Fibroblast of skin of abdomen (primary cell): ENCODE measurements at regions not wholly inside any gene's neighbourhood (a gene's known extent, or its start where the extent isn't known, plus 50 kb on each side); places are given as distances from the start of the nearest gene placed in this dataset.

Source experiments
- DNase-seq: peaks from one replicate; pipeline ENCODE4 v3.0.0-alpha.2; 2013

DNA sequence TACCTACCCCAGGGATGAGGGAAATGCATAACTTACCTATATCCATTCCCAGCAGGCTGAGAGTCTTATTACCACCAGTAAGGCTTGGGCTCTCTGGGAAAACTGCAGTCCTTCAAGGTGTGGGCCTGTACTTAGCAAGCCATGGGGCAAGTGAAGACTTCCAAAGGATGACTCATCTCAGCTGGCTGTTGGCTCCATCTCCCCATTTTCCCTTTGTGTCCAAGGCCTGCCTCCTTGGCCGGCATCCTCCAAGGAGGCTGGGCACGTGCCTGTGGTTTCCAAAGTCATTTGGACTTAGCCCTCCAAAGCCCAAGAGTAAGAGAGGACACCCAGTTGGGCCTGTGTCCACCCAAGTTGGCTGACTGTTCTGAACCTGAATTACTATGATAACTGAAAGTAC lies 89.8 kb downstream of the TMEM100 start:
- DNase-seq = no peak

DNA sequence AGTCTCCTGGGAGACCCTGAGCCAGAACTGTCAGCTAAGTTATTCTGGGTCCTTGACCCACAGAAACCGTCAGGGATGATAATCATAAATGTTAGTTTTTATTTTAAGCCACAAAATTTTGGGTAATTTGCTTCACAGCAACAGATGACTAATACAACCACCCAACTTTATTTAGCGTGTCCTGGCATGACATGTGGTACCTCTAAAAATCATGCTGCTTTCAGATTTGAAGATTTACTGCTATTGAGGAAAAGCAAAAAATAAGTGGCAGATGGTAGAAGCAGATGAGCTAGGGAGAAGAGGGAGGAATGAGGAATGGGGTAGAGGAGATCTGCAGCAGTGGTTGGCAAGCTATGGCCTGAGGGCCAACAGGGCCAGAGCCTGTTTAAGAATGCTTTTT lies 90.4 kb downstream of the TMEM100 start:
- DNase-seq = no peak

DNA sequence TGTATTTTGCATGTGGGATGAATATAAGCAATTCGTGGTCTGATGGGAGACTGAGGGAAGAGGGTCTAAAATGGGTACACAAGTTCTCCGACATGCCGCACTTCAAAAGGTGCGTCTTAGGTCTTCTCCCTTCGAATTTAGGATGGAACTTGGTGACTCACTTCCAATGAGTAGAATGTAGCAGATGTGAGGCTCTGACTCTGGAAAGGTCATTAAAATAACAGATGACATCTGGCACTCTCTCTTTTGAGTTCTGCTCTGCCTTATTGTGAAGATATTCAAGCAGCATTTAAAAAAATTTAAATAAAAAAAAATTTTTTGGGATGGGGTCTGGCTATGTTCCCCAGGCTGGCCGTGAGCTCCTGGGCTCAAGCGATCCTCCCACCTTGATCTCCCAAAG lies 92.7 kb downstream of the TMEM100 start:
- no peak for DNase-seq

DNA sequence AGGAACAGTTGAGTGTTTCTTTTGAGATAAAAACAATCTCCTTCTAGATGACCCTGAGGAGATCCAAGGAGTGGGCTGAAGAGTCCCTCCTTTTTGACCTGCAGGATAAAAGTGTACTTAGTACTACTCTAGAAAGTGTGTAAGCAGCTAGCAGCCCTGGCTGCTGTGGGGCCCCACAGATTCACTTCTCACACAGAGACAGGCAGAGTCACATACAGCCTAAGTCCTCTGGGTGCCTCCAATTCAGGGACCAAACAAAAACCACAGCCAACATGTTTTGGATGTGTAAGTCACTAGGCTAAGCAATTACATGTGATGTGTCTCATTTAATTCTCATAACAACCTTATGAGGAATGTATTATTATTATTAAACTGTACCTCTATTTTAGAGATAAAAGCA lies 97.1 kb downstream of the TMEM100 start:
- DNase-seq = no peak

DNA sequence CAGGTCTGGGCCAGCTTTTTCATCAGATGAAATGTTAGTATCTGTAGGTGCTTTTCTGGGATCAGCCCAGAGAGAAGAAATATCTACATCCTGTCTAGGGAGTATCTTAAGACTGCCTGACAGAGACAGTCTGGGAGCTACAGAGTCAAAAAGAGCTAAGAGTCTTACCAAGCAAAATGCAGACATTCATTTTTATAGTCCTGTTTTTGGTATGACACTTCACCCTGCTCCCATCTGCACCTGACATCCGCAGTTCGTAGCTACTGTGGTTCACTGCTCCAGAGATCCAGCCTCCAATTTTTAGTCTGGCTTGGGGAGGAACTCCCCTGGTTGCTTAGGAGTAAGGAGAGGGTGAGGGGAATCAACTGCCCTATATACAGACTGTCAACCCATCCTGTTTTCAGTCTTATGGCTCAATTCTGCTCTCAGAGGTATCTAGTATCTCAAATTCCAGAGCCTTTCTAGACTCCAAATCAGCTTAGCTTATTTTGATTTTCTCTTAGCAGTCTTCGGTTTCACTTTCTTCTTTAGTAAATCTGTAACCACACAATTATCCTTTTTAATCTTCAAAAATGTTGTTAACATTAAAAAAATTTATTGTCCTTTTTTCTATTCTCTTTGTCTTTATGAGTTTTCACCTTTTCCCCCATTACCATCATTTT lies 97.8 kb downstream of the TMEM100 start:
- no peak for DNase-seq

DNA sequence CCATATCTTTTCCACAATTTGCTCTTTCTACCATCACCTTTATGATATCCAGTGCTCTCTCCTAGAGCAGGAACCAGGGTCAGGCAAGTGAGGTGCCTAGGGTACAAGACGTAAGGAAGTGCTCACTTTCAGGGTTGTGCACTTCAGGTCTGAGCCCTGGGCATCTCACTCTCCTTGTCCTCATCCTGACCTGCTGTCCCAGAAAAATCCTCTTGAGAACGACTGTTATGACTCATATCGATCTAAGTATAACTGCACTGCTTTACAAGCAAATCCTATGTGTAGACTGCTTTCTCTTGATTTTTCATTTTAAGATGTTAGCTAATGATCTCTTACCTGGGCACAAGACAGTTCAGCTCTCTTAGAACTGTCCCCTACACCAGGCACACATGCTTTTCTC lies 100.1 kb downstream of the TMEM100 start:
- DNase-seq = no peak

DNA sequence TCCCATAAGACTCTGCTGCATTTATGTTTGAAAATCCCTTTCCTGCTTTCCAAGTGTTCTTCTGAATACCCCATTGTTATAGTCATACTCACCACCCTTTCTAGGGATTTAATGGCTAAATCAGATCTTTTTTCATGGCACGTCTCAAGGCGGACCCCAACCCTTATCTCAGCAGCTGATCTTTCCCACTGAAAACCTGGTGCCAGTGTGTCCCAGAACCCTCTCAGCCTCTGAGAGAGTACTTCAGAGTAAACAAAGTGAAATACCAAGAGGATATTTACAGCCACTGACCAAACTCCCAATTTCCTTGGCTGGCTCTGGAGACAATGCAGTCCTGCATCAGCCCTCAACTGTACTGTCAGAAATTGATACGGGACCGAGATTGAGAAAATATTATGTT lies 101.7 kb downstream of the TMEM100 start:
- no peak for DNase-seq

DNA sequence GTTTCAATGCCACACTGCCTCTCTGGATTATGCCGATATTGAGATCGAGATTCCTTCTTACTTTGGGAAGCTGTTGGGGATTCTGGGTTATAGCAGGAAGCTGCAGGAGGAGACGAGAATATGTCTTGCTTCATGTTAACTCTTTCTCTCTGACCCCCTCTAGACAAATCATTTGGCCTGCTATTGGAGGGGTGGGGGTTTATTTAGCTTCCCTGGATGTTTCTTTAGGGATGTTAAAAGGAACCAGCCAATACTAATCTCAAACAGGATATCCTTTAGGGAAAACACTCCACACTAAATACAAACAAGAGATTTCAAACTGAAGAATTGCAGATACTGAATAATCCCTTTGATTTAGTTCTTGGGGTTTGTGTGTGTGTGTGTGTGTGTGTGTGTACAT lies 102.6 kb downstream of the TMEM100 start:
- no peak for DNase-seq

DNA sequence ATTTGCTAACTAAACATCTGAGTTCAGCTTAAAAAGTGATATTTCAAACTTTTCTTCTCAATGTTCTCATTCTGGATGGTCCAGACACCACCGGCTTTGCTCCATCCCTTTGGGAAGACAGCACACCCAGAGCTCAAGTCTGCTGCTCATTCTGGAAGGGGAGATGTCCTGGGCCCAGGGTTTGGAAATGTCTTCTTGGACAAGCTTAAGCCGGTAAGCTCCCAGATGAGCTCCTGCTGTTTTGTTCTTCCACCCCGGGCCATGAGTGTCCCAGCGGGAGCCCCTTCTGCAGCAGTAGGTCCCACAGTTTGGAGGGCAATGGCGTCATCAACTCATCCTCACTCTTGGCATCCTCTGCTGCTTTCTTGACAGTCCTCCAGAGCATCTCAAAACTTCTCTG lies 105.2 kb downstream of the TMEM100 start:
- no peak for DNase-seq

DNA sequence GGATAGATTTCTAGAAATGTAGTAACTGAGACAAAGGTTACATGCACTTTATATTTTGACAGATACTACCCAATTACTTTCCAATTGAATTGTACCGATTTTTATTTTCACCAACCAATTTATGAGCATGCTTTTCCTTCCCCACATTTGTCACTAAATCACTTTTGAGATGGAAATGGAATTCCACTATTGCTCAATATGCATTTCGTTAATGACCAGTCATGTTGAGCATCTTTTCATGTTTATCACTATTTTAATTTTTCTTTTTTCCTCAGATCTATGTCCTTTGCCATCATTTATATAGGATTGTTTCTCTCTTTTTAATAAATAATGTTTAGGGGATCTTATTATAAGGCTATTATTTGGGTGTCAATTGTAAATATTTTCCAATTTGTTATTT lies 102.8 kb upstream of the SMIM36 start:
- no peak for DNase-seq

DNA sequence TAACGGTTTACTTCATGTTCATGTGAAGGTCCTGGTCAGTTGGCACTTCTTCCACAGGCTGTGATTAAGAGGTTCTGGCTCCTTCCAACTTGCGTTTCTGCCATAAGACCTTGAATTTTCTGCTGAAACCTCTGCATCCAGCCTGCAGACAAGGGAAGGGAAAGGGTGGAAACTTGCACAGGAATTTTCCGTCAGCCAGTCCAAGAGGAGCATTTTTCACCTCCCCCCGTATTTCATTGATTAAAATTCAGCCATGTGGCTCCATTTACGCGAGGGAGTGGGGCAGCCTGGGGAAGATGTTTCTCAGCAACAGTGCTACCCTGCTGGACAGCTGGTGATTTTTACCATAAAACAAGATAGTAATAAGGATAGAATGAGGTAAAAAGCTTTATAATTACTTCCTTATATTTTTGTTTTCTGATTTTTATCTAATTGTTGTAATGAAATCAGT lies 101.5 kb upstream of the SMIM36 start:
- DNase-seq = peak; percentile 20

DNA sequence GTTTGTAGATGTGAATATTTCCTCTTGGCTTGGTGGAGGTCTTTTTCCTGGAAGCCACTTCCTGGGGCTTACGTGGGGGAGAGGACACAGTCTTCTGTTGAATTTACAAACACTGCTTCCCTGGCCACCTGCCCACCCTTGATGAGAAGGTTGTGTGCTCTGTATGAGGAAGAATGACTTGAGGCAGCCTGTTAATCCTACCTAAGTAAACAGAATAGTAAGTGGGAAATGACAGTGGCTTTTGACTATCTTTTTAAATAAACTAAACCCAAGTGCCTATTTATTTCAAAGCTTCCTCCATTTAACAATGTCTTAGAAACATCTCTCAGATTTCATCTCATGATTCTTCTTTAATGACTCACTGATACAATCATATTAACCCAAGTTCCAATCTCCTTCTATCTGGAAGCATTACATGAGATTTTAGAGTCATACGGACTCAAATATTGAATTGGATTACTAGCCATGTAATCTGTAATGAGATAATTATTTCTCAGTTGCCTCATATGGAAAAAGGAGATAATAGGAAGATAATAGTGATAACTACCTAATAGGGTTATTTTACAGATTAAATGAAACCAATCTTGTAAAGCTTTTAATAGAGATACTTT lies 96.6 kb upstream of the SMIM36 start:
- peak; percentile 35 for DNase-seq

DNA sequence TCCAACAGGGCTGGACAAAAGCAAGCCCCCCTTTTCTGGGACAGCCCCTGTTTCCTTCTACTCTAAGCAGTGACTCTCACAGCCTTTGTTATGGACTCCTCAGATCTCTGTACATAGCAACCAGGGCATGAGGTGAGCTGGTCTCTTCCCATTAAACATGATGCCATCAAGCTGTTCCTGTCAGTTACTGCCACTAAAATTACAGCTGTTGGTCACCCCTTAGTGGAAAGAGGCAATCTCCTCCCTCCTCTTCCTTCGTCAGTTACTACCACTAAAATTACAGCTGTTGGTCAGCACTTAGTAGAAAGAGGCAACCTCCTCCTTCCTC lies 95.2 kb upstream of the SMIM36 start:
- DNase-seq = no peak

DNA sequence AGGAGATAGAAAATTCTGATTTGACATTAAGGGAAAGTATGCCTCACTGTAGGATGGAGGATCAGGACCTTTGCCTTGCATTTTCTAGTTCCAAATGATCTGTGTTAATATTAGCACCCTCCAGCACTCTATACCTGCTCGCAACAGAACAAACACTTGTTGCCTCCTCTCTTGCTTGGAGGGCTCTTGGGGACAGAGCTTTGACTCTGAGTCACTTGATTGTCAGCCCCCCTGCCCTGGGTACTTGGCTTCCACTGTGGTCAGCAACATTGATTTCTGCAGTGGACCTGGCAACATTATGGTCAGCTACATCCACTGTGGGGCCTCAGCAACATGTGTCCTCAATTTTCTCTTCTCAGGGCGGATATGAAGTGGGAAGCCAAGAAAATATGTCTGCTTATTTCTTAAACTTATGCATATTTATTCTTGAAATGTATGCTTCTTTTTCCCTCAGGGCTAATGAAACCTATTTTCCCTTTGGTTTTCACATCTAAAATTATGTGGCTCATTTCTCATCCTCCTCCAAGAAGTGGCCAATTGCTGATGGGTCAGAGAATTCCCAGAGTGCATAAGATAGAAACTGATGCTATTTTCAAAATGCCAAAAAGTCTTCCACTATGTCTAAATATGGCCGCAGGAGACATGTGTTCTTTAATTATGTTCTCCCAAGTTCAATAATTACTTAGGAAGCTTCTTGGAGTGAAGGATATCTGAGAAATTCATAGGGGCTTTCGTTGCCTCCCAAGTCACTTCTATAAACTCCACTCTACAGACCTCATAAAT lies 94.6 kb upstream of the SMIM36 start:
- no peak for DNase-seq

DNA sequence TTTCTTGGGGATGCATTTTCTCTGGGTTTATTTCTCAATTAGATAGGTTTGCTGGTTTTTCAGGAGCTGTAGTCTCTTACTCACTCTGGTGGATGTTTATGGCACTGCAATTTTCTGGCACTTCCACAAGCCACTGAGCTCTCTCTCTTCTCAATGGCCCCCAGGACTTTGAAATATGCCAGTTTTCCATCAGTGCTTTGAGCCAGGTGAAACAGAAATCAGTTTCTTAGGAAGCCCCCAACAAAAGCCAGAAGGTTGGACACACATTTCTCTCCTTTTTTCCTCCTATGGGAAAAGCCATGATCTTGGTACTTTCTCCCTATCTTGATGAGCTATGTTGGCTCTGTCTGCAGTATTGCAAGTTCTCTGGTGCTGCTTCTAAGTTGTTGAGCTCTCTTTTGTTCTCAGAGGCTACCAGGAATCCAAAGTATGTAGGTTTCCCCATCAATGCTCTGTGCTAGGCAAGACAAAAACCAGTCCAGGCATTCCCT lies 90.7 kb upstream of the SMIM36 start:
- peak; percentile 60 for DNase-seq

DNA sequence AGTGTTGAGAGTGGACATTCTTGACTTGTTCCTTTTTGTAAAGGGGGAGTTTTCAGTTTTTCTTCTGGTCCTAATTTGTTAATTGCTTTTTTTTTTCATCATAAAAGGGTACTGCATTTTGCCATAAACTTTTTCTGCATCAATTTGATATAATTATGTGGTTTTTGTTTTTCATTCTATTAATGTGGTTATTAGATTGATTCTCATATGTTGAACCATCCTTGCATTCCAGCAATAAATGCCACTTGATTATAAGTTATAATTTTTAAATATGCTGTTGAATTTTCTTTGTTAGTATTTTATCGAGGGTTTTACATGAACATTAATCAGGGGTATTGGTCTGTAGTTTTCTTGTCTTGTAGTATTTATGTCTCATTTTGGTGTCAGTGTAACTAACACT lies 87.2 kb upstream of the SMIM36 start:
- DNase-seq = no peak

DNA sequence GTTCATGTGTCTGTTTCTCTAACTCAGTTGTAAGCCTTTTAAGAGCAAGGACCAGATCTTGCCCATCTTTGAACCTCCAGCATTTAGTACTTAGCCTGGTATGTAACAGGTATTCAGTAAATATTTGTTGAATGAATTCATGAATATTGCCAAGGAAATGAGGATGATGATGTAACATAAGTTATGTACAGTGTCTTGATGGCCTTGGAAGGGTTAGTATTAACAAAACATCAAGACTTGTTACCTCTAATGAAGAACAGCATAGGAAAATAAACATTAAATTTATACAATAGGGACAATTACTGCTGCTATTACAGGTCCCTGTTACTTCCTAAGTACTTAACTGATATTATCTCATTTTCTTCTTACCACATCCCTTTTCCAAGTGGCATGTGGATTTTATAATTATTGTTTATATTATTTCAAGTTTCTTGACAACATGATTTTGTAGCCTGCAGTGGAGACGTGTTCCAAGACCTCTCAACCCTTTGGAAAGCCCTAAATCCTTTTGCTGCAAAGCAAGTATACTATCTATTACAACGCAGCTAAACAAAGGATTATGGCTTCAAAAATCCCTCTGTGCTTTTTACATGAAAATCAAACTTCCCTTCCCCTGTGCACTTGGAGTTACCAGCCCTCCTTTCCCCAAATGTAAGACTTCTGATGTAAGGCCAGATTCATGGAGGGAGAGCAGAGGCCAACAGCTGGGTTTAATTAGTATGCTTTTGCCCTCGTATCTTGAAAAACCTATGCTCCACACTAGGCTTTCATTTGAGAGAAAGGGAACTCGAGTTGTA lies 77.4 kb upstream of the SMIM36 start:
- peak; percentile 59 for DNase-seq

DNA sequence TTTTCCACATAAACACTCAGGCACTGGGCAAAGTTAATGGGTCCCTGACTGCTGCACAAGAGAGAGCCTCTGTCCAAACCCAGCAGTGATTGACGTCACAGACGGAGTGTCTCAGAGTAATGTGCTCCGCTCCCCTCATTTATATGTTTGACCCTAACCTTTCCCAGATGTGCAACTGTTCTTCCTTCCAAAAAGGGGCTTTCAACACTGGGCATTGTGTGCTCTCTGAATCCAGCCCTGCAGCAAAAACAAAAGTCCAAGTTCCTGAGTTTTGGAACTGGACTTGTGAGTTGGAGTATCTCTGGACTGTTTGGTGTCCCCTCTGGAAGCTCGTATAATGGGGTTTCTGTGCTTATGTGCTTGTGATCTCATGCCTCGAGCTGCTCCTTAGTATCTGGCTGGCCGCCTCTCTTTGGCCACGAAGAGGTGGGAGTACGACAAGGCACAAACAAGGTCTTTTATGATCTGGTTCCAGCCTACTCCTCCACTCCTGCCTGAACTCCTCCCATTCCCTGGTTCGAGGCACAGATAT lies 76.4 kb upstream of the SMIM36 start:
- DNase-seq = peak; percentile 45

DNA sequence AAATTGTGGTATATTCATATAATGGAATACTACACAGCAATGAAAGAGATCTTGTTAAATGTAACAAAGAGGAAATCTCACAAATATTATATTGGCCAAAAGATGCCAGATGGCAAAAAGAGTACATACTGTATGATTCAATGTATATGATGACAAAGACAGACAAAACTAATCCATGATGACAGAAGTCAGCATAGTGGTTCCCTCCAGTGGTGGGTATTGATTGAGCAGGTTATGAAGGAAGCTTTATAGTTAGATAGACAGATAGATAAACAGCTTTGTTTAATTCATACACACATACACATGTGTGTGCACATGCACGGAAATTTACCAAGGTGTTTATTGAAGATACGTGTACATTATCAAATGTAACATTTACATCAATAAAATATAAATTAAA lies 74.4 kb upstream of the SMIM36 start:
- DNase-seq = no peak

DNA sequence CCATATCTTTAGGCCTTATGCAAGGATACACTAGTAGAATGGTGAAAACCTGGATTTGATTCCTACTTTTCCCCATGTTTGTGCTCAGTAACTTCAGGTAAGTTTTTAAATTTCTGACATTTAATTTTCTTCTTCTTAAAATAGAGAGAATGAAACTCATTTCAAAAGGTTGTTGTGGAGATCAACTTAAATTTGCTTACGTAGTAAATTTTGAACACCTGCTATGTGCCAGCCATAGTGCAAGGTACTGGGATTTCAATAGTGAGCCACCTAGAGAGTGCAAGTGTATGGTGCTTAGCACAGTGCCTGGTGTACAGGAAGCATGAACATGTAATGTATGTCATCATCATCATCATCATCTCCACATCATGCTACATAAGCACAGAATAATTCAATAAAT lies 73.6 kb upstream of the SMIM36 start:
- DNase-seq = no peak

DNA sequence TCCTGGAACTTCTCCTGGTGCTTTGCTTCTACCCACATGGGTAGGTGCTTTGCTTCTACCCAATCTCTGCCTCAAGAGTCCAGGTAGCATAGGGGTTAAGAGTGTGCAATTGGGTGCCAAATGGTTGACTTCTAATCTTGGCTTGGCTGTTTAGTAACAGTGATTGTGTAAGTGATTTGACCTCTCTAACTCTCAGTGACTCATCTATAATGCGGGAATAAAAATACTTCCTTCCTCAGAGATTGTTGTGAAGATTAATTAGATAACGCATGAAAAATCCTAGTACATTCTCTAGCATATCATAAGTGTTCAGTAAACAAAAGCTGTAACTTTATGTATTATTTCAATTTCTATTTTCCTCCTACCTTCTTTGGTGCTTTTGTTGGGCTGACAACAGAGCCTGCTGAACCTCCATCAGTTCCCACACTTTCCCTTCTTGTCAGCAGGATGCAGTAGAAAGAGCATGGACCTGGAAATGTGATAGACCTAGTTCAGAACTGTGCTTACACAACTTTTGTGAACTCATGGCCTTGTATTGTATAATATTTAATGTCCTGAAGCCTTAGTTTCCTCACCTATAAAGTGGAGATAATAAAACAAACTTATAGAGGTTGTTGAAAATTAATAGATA lies 72.9 kb upstream of the SMIM36 start:
- no peak for DNase-seq

DNA sequence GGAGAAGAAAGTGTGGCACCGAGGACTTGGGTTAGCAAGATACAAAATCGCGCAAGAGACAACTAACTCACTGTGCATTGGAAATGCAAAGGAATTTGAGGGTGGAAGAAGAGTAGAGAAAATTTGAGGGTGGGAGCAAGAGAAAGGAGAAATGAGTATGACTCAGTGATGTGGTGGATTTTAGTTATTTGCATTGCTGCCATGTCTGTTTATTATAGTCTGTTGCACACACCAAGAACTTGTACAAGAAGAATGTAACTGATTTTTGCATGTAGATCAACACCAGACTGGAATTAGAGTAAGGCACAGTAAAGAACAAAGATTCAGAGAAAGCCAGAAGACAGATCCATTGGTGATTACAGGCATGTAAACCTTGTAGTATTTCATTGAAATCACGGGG lies 71.6 kb upstream of the SMIM36 start:
- DNase-seq = peak; percentile 25
